ENCODE measurements at regions not wholly inside any gene's neighbourhood (a gene's known extent, or its start where the extent isn't known, plus 50 kb on each side); places are given as distances from the start of the nearest gene placed in this dataset.
A peak's percentile ranks its signal among the peaks of the same experiment; 100 is the strongest.

- peaks cover 4% of the 10 kb centered on the region for H3F3A ChIP-seq (ENCODE audit: insufficient read depth, low read length, poor library complexity, severe bottlenecking)
- H3K9me3 ChIP-seq (ENCODE audit: low read length) = no peaks in the 10 kb centered on the region
- H3K79me2 ChIP-seq (replicated peaks; ENCODE audit: insufficient read depth, low read length) = no peaks in the 10 kb centered on the region
- H3K36me3 ChIP-seq (ENCODE audit: insufficient read depth, low read length) = no peaks in the 10 kb centered on the region
- no peaks in the 10 kb centered on the region for H4K20me1 ChIP-seq (ENCODE audit: insufficient read depth)
- peak overlapping the region; percentile 25 for H3K9ac ChIP-seq (ENCODE audit: low read length)
- TF ChIP-seq EP300 (conservative IDR thresholded peaks at IDR 0.05; ENCODE audit: poor library complexity, severe bottlenecking) (no peak), MXI1 (conservative IDR thresholded peaks at IDR 0.05; ENCODE audit: poor library complexity, severe bottlenecking) (no peak), REST (IDR thresholded peaks at IDR 0.05; ENCODE audit: borderline replicate concordance) (no peak), RAD21 (conservative IDR thresholded peaks at IDR 0.05) (no peak), POLR2AphosphoS5 (IDR thresholded peaks at IDR 0.05) (no peak), EZH2 (IDR thresholded peaks at IDR 0.05; ENCODE audit: borderline replicate concordance, insufficient read depth, low read length, poor library complexity, severe bottlenecking) (no peak), SMC3 (conservative IDR thresholded peaks at IDR 0.05; ENCODE audit: poor library complexity) (no peak), TAF1 (IDR thresholded peaks at IDR 0.05; ENCODE audit: low read depth) (no peak)
- TF ChIP-seq, protein P1, sequence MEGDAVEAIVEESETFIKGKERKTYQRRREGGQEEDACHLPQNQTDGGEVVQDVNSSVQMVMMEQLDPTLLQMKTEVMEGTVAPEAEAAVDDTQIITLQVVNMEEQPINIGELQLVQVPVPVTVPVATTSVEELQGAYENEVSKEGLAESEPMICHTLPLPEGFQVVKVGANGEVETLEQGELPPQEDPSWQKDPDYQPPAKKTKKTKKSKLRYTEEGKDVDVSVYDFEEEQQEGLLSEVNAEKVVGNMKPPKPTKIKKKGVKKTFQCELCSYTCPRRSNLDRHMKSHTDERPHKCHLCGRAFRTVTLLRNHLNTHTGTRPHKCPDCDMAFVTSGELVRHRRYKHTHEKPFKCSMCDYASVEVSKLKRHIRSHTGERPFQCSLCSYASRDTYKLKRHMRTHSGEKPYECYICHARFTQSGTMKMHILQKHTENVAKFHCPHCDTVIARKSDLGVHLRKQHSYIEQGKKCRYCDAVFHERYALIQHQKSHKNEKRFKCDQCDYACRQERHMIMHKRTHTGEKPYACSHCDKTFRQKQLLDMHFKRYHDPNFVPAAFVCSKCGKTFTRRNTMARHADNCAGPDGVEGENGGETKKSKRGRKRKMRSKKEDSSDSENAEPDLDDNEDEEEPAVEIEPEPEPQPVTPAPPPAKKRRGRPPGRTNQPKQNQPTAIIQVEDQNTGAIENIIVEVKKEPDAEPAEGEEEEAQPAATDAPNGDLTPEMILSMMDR (IDR thresholded peaks at IDR 0.05; ENCODE audit: poor library complexity, severe bottlenecking) = no peak
- H3K4me3 ChIP-seq (ENCODE audit: low read length) = peak overlapping the region; percentile 22
- peak overlapping the region; percentile 75 for H3K27ac ChIP-seq (ENCODE audit: low read length)
- H3K27me3 ChIP-seq (ENCODE audit: insufficient read depth, low read depth, low read length) = no peaks in the 10 kb centered on the region
- peak overlapping the region; percentile 35 for H3K4me2 ChIP-seq (ENCODE audit: low read length)
- no peak overlapping the region for H2AFZ ChIP-seq (ENCODE audit: low read depth, low read length)
- H3K9me2 ChIP-seq (ENCODE audit: insufficient read depth, low read length) = no peaks in the 10 kb centered on the region
Observed at GRCh38 chr5:167877114-167877722, 414.2 kb upstream of the WWC1 start.

DNA sequence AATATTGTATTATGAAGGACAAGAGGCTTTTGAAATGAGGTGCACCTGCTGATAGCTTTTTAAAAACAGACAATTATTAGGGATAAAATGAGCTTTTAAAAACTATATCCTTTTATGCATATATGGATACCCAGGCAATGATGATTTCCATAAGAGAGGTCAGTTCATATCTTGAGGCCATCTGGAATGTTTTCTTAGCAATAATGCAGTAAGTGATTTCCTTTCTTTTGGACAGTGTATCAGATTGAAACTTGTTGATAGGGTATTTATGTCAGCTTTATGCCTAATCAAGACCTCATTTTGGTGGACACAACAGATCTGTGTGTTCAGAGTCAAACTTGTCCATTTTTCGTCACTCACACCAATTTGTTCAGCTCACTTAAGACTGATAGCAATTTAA, 413.5 kb upstream of the WWC1 start:
- H3K27ac ChIP-seq (ENCODE audit: low read length) = peak overlapping the region; percentile 75
- H3K27me3 ChIP-seq (ENCODE audit: insufficient read depth, low read depth, low read length) = no peaks in the 10 kb centered on the region
- no peaks in the 10 kb centered on the region for H3K36me3 ChIP-seq (ENCODE audit: insufficient read depth, low read length)
- H3K4me2 ChIP-seq (ENCODE audit: low read length) = peak overlapping the region; percentile 35
- H3K79me2 ChIP-seq (replicated peaks; ENCODE audit: insufficient read depth, low read length) = no peaks in the 10 kb centered on the region
- H3F3A ChIP-seq (ENCODE audit: insufficient read depth, low read length, poor library complexity, severe bottlenecking) = peaks cover 4% of the 10 kb centered on the region
- no peak for TF ChIP-seq RAD21 (conservative IDR thresholded peaks at IDR 0.05)
- TF ChIP-seq EP300 (conservative IDR thresholded peaks at IDR 0.05; ENCODE audit: poor library complexity, severe bottlenecking) = no peak
- no peak for TF ChIP-seq POLR2AphosphoS5 (IDR thresholded peaks at IDR 0.05)
- no peak for TF ChIP-seq REST (IDR thresholded peaks at IDR 0.05; ENCODE audit: borderline replicate concordance)
- TF ChIP-seq, protein P1 (IDR thresholded peaks at IDR 0.05; ENCODE audit: poor library complexity, severe bottlenecking) = no peak
- no peak for TF ChIP-seq TAF1 (IDR thresholded peaks at IDR 0.05; ENCODE audit: low read depth)
- no peak for TF ChIP-seq MXI1 (conservative IDR thresholded peaks at IDR 0.05; ENCODE audit: poor library complexity, severe bottlenecking)
- TF ChIP-seq EZH2 (IDR thresholded peaks at IDR 0.05; ENCODE audit: borderline replicate concordance, insufficient read depth, low read length, poor library complexity, severe bottlenecking) = no peak
- TF ChIP-seq SMC3 (conservative IDR thresholded peaks at IDR 0.05; ENCODE audit: poor library complexity) = no peak
- H3K9me2 ChIP-seq (ENCODE audit: insufficient read depth, low read length) = no peaks in the 10 kb centered on the region
- H3K4me3 ChIP-seq (ENCODE audit: low read length) = peak overlapping the region; percentile 22
- peak overlapping the region; percentile 25 for H3K9ac ChIP-seq (ENCODE audit: low read length)
- no peak overlapping the region for H2AFZ ChIP-seq (ENCODE audit: low read depth, low read length)
- no peaks in the 10 kb centered on the region for H3K9me3 ChIP-seq (ENCODE audit: low read length)
- no peaks in the 10 kb centered on the region for H4K20me1 ChIP-seq (ENCODE audit: insufficient read depth)
